ENCODE measurements at regions not wholly inside any gene's neighbourhood (a gene's known extent, or its start where the extent isn't known, plus 50 kb on each side); places are given as distances from the start of the nearest gene placed in this dataset.

GRCh38 chr9:129330711-129331492 lies 152.8 kb upstream of the IER5L start:
- Histone ChIP-seq H3K4me3 (no peak overlapping the region), H3K36me3 (no peaks in the 10 kb centered on the region), H3K9me3 (peaks cover 0 to 14% (median 13%) of the 10 kb centered on the region in 8 donors), H3K27ac (no peak overlapping the region), H3K27me3 (replicated peaks in 1 of 7) (peaks cover 0 to 25% (median 0%) of the 10 kb centered on the region in 7 donors), H3K4me1 (peaks cover 21 to 51% (median 41%) of the 10 kb centered on the region in 6 donors)
- intact Hi-C loops (cut with DNase I; ENCODE audit: low total_unique reads): no loop called here
- no peak for TF ChIP-seq POLR2AphosphoS5 (IDR thresholded peaks at IDR 0.05)
- TF ChIP-seq POLR2A (IDR thresholded peaks at IDR 0.05): no peak
- no peak for TF ChIP-seq CTCF (IDR thresholded peaks at IDR 0.05 in 8 of 11, conservative IDR thresholded peaks at IDR 0.05 in 3 of 11)
- 95 to 99% (median 97%) methylated on average over 4 of the region's 4 CpGs for WGBS, 5 donors
- no peak for DNase-seq

GRCh38 chr9:129328355-129329042 lies 150.4 kb upstream of the IER5L start:
- 38 to 46% (median 41%) methylated on average over 12 to 13 of the region's 13 CpGs for WGBS, 5 donors
- H3K36me3 ChIP-seq: no peaks in the 10 kb centered on the region
- TF ChIP-seq POLR2A (IDR thresholded peaks at IDR 0.05): no peak
- TF ChIP-seq POLR2AphosphoS5 (IDR thresholded peaks at IDR 0.05): no peak
- TF ChIP-seq CTCF (IDR thresholded peaks at IDR 0.05 in 8 of 11, conservative IDR thresholded peaks at IDR 0.05 in 3 of 11): no peak
- peaks cover 0 to 1% (median 0%) of the 10 kb centered on the region in 7 donors for H3K27me3 ChIP-seq (replicated peaks in 1 of 7)
- H3K4me1 ChIP-seq: peaks cover 7 to 36% (median 22%) of the 10 kb centered on the region in 6 donors
- H3K27ac ChIP-seq: peak overlapping the region in 5 of 8 donors; percentile 14 to 51 (median 41)
- H3K4me3 ChIP-seq: no peak overlapping the region
- intact Hi-C loops (cut with DNase I; ENCODE audit: low total_unique reads): no loop called here
- no peak for DNase-seq
- H3K9me3 ChIP-seq: peaks cover 0 to 14% (median 13%) of the 10 kb centered on the region in 8 donors

GRCh38 chr9:129327552-129328328 lies 149.7 kb upstream of the IER5L start:
- Histone ChIP-seq H3K36me3 (no peaks in the 10 kb centered on the region), H3K4me1 (peaks cover 7 to 37% (median 23%) of the 10 kb centered on the region in 6 donors), H3K4me3 (no peak overlapping the region), H3K27ac (peak overlapping the region in 5 of 8 donors; percentile 26 to 51 (median 41)), H3K27me3 (replicated peaks in 1 of 7) (no peaks in the 10 kb centered on the region), H3K9me3 (peaks cover 0 to 14% (median 13%) of the 10 kb centered on the region in 8 donors)
- 62 to 84% (median 66%) methylated on average over 7 to 9 of the region's 9 CpGs for WGBS, 5 donors
- no peak for DNase-seq
- TF ChIP-seq POLR2AphosphoS5 (IDR thresholded peaks at IDR 0.05): no peak
- no peak for TF ChIP-seq CTCF (IDR thresholded peaks at IDR 0.05 in 8 of 11, conservative IDR thresholded peaks at IDR 0.05 in 3 of 11)
- TF ChIP-seq POLR2A (IDR thresholded peaks at IDR 0.05): no peak
- intact Hi-C loops (cut with DNase I; ENCODE audit: low total_unique reads): no loop called here
